IPS-NIHi7 (cell line): ENCODE measurements at regions not wholly inside any gene's neighbourhood (a gene's known extent, or its start where the extent isn't known, plus 50 kb on each side); places are given as distances from the start of the nearest gene placed in this dataset.
A peak's percentile ranks its signal among the peaks of the same experiment; 100 is the strongest.

Experiments
- DNase-seq: peaks from one replicate; pipeline ENCODE4 v3.0.0; 2012; ENCODE audit warnings: mixed read lengths; ENCODE audit errors: extremely low spot score

GRCh38 chr21:31566064-31566463 lies 93.4 kb upstream of the SOD1 start:
- no peak for DNase-seq

- DNase-seq = no peak
These were observed 95.1 kb upstream of the SOD1 start for GRCh38 chr21:31564439-31564838.

DNA sequence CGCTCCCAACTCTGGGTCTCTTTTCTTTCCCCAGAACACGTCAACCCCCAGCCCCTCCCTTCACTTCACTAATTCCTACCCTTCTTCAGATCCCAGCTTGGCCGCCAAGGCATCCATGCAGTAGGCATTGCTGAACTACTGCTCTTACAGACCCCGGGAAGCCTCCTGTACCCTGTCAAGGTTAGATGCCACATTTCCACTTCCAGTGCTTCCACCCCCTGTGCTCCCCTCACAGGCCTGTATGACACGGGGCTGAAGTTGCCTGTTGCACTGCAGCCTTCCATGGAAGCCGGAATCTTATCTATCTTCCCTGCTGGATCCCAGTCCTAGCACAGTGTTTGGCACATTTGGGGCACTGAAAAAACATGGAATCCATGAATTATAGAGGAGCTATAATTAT lies 99.0 kb upstream of the SOD1 start:
- no peak for DNase-seq

GRCh38 chr21:31559368-31560119 lies 99.9 kb upstream of the SOD1 start:
- DNase-seq = peak; percentile 93

DNA sequence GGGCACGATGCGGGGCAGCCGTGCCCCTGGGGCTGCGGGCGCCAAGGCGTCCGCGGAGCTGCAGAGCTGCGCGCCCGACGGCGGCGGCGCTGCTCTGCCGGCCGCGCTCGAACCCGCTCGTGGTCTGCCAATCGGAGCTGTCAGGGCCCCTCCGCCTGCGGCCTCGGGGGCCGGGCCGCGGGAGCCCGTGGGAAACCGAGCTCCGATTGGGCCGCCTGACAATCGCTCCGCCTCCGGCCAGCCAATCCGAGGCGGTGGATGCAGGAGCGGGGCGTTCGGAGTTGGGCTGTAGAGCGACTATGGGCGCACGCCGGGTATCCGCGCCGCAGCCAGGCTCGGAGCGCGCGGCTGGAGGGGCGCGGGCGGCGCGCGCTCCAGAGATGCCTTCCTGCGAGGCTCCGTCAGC lies 100.5 kb upstream of the SOD1 start:
- peak; percentile 95 for DNase-seq

GRCh38 chr21:31558189-31558961 lies 101.1 kb upstream of the SOD1 start:
- no peak for DNase-seq

DNA sequence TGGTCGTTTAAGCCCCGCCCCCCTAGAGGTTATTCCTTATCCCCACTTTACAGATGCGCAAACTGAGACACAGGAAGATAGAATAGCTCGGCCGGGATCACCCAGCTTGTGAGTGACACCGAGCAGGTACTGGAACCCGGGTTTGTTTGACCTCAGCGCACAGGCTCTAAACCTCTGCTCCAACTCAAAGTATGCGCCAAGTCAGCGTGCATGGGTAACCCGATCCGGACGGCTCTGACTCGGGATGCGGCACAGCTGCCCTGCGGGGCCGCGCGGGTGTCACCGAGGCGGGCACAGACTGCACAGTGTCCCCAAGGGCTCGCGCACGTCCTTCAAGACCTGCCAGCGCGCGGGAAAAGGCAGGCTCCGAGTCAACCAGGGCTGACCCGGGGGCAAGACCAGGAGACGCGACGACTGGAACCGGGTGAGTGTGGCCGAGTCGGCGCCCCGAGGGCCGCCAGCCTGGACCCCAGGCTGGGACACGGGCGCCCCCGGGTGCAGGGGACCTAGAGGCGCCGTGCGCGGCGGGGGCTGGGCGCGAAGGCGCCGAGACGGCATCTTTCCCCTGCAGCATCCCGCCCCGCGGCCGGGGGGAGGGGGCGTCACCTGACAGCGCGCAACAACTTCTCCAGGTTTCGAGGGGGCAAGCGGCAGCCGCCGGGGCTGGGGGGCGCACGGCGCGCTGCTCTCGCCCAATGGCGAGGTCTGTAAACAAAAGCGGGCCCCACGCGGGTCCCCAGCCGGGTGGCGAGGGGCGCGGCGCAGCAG lies 101.9 kb upstream of the SOD1 start:
- no peak for DNase-seq

GRCh38 chr21:31556662-31557061 lies 102.8 kb upstream of the SOD1 start:
- no peak for DNase-seq

DNA sequence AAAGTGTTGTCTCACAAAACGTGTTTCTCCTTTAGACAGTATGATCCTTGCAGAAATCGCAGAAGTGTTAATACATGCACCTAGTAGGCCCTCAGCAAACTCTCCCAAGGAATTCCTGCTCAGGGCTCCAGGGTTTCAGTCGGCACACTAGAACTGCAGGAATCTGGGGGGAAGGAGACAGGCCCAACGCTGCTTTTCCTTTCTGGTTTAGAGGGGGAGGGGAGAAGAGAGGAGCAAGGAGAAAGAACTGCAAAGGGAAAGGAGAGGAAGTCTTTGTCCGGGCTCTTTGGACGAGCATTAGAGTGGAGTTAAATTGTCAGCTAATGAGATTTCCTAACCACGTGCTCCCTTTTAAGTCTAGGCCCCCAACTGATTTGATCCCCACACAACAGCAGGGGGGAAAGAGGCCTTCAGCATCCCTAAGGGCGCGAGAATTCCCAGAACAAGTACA lies 103.7 kb upstream of the SOD1 start:
- DNase-seq = peak; percentile 48

DNA sequence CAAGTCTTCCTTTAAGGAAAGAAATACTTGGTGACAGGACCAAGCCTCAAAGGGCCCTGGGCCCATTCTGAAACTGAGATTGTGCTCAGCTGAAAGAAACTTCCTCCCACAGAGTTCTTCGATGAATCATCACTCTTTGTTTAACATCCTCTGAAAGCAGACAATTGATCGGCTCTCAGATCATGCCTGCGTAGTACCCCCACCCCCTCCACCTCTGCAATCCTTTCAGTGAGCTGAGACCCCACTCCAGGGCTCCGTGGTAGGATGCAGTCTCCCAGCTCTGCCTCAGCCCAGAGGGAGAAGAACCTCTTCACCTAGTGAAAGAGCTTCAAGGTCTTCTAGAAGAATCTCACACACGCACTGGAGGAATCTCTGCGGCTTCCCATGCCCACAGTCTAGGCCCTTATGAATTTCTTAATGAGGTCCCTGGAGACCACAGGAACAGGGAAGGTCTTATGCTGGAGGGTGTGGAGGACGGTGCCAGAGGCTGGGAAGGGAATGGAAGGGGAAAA lies 104.9 kb upstream of the SOD1 start:
- peak; percentile 59 for DNase-seq

- DNase-seq = no peak
These were observed 105.6 kb upstream of the SOD1 start for GRCh38 chr21:31553926-31554325.

- no peak for DNase-seq
These were observed 106.0 kb upstream of the SOD1 start for GRCh38 chr21:31553461-31553860.

GRCh38 chr21:31552826-31553225 lies 106.7 kb upstream of the SOD1 start:
- DNase-seq = no peak

DNA sequence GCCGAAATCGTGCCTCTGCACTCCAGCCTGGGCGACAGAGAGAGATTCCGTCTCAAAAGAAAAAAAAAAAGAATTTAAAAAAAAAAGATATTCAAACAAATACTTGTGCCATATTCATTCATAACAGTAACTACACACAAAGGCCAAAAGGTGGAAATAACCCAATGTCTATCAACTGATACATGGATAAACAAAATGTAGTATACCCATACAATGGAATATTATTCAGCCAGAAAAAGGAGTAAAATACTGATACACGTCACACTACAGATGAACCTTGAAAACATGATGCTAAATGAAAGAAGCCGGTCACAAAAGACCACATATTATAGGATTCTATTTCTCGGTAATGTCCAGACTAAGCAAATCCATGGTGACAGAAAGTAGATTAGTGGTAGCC lies 109.4 kb upstream of the SOD1 start:
- DNase-seq = no peak

- DNase-seq = no peak
These were observed 110.8 kb upstream of the SOD1 start for GRCh38 chr21:31548688-31549087.

DNA sequence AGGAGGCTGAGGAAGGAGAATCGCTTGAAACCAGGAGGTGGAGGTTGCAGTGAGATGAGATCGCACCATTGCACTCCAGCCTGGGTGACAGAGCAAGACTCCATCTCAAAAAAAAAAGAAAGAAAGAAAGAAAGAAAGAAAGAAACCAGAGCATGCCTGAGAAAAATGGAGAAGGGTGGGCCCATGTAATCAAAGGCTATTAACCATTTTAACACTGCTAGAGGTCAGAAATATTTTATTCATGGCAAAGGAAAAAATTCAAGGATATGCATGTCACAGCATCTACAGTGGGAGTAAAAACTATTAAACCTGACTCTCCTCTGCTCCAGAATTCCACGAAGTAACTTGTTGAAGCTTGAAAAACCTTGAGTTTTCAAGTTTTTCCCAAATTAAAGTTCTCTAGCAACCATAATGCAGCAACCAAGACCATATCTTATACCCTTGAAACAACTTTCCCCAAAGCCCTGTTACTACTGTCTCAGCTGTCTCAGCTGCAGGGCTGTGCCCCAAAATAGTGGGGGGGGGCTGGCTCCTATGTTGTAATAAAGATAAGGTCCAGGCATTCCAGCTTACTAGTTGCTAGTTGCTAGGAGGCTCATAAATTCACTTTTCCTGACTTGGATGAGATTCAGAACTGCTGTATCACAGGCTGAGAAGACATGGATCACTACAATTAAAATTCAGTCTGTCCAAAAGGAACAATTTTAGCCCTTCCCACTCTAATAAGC lies 112.9 kb upstream of the SOD1 start:
- no peak for DNase-seq

DNA sequence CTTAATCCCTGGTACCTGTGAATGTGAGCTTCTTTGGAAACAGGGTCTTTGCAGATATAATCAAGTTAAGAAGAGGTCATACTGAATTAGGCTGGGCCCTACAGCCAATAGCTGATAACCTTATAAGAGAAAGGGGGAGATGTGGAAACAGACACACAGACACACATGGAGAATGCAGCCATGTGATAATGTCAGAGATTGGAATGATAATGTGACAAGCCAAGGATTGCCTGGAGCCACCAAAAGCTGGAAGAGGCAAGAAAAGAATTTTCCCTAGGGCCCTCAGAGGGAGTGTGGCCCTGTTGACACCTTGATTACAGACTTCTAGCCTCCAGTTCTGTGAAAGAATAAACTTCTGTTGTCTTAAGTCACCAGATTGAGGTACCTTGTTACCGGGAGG lies 114.5 kb upstream of the SOD1 start:
- DNase-seq = no peak

GRCh38 chr21:31543191-31543590 lies 116.3 kb upstream of the SOD1 start:
- DNase-seq = no peak

DNA sequence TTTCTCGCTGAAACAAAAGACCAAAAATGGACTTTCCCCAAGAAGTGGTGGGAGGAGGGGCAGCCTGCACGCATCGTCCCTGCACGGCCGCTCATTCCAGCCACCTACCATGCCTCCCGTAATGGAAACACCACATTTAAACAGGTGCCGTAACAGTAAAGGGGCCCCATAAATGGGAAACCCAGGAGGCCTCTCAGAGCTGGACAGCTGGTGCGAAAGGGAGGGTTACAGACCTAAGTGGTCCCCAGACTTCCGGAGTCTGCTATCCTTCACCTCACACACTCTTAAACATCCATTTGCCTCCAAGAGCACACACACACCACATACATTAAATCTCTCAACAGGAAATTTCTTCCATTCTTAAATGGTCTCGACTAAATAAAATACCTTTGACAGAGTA lies 120.7 kb upstream of the SOD1 start:
- DNase-seq = no peak

GRCh38 chr21:31537872-31538576 lies 121.5 kb upstream of the SOD1 start:
- no peak for DNase-seq

DNA sequence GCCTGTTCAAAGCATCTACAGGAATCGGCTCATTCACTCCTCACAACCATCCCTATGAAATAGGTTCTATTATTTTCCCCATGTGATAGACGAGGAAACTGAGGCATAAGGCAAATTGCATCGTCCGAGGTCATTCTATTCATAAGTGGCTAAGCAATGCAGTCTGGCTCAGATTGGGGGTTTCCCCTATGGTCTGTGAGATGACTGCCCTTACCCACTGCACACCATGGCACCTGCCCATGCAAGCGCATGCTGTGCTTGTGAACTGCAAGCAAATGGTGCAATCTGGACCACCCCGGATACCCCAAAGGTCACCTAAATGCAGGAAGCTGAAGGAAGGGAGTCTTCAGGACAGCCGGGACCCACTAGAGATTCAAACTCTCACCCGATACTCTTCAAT lies 123.4 kb upstream of the SOD1 start:
- no peak for DNase-seq
